Cardiac fibroblast (primary cell): ENCODE measurements at regions not wholly inside any gene's neighbourhood (a gene's known extent, or its start where the extent isn't known, plus 50 kb on each side); places are given as distances from the start of the nearest gene placed in this dataset.

ENCODE experiments used
- DNase-seq, 2 donors: peaks; one replicate each; pipeline versions ENCODE4 v3.0.0 to v3.0.0-alpha.2; 2010; ENCODE audit warnings: low read depth in 2 of 2
- H3K4me3 ChIP-seq, 2 donors: replicated peaks in 1 of 2; 1 replicate in 1 of 2; 2 replicates in 1 of 2; pipeline ENCODE4 v1.5.1; 2011; ENCODE audit warnings: low read depth in 2 of 2, low read length in 2 of 2, mild to moderate bottlenecking in 2 of 2, moderate library complexity in 1 of 2
- CTCF ChIP-seq: IDR thresholded peaks from one replicate; pipeline ENCODE4 v1.5.1; 2011; ENCODE audit warnings: low read depth, mild to moderate bottlenecking, low read length, inconsistent platforms

DNA sequence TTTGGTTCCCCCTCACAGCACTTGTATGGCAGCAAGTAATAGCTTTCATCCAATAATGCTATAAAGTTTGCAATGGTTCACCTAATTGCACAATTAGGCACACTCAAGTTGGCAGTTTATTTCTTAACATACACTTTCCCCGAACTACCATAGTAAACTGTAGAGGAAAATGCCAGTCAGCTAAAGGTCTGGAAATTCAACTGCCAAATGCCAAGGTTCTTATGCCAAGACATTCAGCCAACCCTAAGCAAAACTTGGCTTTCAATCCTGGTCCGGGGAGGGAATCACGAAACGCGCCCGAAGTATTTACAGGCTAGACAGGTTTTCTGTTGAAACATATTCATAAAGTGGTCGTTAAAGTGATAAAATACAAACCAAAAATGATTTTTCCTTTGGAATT lies 1512.4 kb upstream of the FLRT2 start:
- no peak for TF ChIP-seq CTCF
- no peak overlapping the region for H3K4me3 ChIP-seq
- DNase-seq: no peak

DNA sequence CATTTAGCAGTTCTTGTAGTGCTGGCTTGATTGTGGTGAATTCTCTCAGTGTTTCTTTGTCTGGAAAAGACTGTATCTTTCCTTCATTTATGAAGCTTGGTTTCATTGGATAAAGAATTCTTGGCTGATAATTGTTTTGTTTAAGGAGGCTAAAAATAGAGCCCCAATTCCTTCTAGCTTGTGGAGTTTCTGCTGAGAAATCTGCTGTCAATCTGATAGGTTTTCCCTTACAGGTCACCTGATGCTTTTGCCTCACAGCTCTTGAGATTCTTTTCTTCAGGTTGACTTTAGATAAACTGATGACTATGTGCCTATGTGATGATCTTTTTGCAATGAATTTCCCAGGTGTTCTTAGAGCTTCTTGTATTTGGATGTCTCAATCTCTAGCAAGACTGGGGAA lies 1508.5 kb upstream of the FLRT2 start:
- DNase-seq: no peak
- no peak overlapping the region for H3K4me3 ChIP-seq
- no peak for TF ChIP-seq CTCF

DNA sequence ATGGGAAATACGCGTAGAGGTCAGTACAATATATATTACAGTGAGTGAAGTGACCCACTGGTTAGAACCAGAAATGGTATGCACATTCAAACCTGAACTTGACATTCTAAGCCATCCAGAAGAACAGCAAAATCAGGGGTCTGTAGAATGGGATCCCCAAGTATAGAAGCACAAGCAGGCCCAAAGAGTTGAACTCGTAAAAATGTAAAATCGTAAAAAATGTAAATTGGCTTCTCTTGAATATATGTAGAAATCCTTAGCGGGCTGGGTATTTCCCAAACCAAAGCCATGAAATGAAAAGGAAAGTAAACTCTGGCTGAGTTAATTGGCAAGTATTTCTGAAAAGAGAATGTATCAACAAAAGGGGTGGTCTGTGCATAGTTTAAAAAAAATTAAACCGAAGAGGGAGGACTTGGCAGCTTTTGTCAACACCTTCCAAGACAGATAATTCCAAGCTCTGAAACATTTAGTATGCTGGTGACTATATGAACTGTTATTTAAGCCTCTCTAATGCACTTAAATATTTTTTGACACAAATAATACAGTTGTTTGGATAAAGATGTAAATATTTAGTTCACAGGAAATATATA lies 1505.6 kb upstream of the FLRT2 start:
- no peak overlapping the region for H3K4me3 ChIP-seq
- DNase-seq: peak in 1 of 2 donors; percentile 4
- no peak for TF ChIP-seq CTCF

DNA sequence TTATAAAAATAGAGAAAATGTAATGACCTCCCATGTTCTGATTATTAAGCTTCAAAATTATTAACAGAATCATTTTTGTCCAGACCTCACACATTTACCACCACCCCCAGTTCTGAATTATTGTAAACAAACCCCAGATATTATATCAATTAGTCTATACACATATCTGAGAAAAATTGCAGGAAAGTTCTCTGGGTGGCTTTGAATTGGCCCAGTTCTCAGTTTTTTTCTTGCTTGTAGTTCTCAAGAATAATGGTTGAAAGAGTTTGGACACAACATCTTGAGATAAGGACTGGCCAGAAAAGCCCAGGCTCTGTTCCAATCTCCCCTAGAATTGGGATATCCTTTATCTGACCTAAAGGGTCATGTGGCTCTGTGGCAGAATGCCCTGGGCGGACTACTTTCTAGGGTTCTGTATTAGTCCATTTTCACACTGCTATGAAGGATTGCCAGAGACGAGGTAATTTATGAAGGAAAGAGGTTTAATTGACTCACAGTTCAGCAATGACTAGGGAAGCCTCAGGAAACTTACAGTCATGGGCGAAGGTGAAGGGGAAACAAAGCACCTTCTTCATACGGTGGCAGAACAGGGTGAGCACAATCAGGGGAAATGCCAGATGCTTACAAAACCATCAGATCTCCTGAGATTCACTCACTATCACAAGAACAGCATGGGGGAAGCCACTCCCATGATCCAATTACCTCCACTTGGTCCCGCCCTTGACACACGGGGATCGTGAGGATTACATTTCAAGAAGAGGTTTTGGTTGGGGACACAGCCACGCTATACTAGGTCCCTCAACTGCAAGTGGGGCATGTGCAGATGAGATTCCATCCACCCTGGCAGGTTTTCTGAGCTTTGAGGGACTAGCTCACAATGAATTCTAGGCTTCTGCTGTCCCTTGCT lies 1504.6 kb upstream of the FLRT2 start:
- DNase-seq: peak in 1 of 2 donors; percentile 10
- no peak overlapping the region for H3K4me3 ChIP-seq
- TF ChIP-seq CTCF: no peak

DNA sequence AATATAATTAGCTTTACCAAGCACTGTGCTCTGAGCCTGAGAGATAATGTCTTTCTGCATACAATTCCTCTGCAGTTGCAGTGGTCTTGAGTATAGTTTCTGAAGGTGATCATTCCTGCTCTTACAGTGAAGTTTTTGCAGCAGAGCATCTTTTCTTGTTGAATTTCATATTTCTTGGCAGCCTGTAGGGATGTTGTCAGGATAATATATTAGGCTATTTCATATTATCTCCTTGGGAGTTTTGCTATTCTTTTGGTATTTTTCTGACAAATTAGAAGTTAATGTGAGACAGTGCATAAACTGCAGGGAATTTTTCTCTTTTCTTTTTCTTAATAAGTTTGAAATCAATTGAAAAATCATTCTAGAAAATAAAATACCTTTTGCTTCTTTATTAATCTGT lies 1502.6 kb upstream of the FLRT2 start:
- H3K4me3 ChIP-seq: no peak overlapping the region
- TF ChIP-seq CTCF: no peak
- no peak for DNase-seq

GRCh38 chr14:84028080-84028604 lies 1501.8 kb upstream of the FLRT2 start:
- no peak for DNase-seq
- no peak overlapping the region for H3K4me3 ChIP-seq
- TF ChIP-seq CTCF: no peak
